ENCODE measurements at regions not wholly inside any gene's neighbourhood (a gene's known extent, or its start where the extent isn't known, plus 50 kb on each side); places are given as distances from the start of the nearest gene placed in this dataset.

GRCh38 chr3:15873415-15873814 lies 75.6 kb upstream of the ANKRD28 start:
- TF ChIP-seq EP300 (IDR thresholded peaks at IDR 0.05; ENCODE audit: low read depth) (no peak), POLR2A (IDR thresholded peaks at IDR 0.05) (no peak)
- TF ChIP-seq, protein P1, sequence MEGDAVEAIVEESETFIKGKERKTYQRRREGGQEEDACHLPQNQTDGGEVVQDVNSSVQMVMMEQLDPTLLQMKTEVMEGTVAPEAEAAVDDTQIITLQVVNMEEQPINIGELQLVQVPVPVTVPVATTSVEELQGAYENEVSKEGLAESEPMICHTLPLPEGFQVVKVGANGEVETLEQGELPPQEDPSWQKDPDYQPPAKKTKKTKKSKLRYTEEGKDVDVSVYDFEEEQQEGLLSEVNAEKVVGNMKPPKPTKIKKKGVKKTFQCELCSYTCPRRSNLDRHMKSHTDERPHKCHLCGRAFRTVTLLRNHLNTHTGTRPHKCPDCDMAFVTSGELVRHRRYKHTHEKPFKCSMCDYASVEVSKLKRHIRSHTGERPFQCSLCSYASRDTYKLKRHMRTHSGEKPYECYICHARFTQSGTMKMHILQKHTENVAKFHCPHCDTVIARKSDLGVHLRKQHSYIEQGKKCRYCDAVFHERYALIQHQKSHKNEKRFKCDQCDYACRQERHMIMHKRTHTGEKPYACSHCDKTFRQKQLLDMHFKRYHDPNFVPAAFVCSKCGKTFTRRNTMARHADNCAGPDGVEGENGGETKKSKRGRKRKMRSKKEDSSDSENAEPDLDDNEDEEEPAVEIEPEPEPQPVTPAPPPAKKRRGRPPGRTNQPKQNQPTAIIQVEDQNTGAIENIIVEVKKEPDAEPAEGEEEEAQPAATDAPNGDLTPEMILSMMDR (IDR thresholded peaks at IDR 0.05): no peak

Measured in transverse colon (tissue), 3 donors.